H9 (cell line): ENCODE measurements at regions not wholly inside any gene's neighbourhood (a gene's known extent, or its start where the extent isn't known, plus 50 kb on each side); places are given as distances from the start of the nearest gene placed in this dataset.

ENCODE experiments used
- DNase-seq: peaks from one replicate; pipeline ENCODE4 v3.0.0-alpha.2; 2017
- H2AFZ ChIP-seq: one replicate; pipeline ENCODE4 v1.6.1; 2013; ENCODE audit warnings: mild to moderate bottlenecking, low read length, control low read depth, moderate library complexity
- H2AK5ac ChIP-seq: 2 replicates; pipeline ENCODE4 v1.6.1; 2013; ENCODE audit warnings: low read length, control low read depth, mixed read lengths; ENCODE audit not compliant: insufficient read length
- H2BK120ac ChIP-seq: one replicate; pipeline ENCODE4 v1.6.1; 2013; ENCODE audit warnings: low read depth, mild to moderate bottlenecking, low read length, control low read depth, inconsistent platforms; ENCODE audit not compliant: poor library complexity, severe bottlenecking
- H2BK12ac ChIP-seq: 2 replicates; pipeline ENCODE4 v1.6.1; 2013; ENCODE audit warnings: low read length, control low read depth, mixed read lengths, low read depth; ENCODE audit not compliant: insufficient read length
- H2BK15ac ChIP-seq: 2 replicates; pipeline ENCODE4 v1.6.1; 2013; ENCODE audit warnings: low read depth, low read length, control low read depth
- H2BK20ac ChIP-seq: one replicate; pipeline ENCODE4 v1.6.1; 2013; ENCODE audit warnings: low read depth, mild to moderate bottlenecking, low read length, control low read depth, inconsistent platforms; ENCODE audit not compliant: poor library complexity, severe bottlenecking
- H2BK5ac ChIP-seq: 2 replicates; pipeline ENCODE4 v1.6.1; 2013; ENCODE audit warnings: low read length, control low read depth, mixed read lengths; ENCODE audit not compliant: insufficient read length
- H3K14ac ChIP-seq: 2 replicates; pipeline ENCODE4 v1.6.1; 2013; ENCODE audit warnings: low read length, control low read depth; ENCODE audit not compliant: insufficient read depth
- H3K18ac ChIP-seq: 2 replicates; pipeline ENCODE4 v1.6.1; 2013; ENCODE audit warnings: low read depth, mild to moderate bottlenecking, mixed read lengths, low read length, control low read depth; ENCODE audit not compliant: insufficient read length
- H3K23ac ChIP-seq: 2 replicates; pipeline ENCODE4 v1.6.1; 2013; ENCODE audit warnings: low read length, control low read depth, mixed read lengths, low read depth; ENCODE audit not compliant: insufficient read length
- H3K23me2 ChIP-seq: 2 replicates; pipeline ENCODE4 v1.6.1; 2013; ENCODE audit warnings: low read depth, mild to moderate bottlenecking, mixed read lengths, low read length, control low read depth; ENCODE audit not compliant: insufficient read length, poor library complexity, severe bottlenecking
- H3K27ac ChIP-seq: 2 replicates; pipeline ENCODE4 v1.5.1; 2013; ENCODE audit warnings: low read length, control low read depth, mixed read lengths, low read depth; ENCODE audit not compliant: insufficient read length
- H3K27me3 ChIP-seq: 2 replicates; pipeline ENCODE4 v1.6.1; 2013; ENCODE audit warnings: low read length, control low read depth, inconsistent platforms; ENCODE audit not compliant: insufficient read depth
- H3K4ac ChIP-seq: 2 replicates; pipeline ENCODE4 v1.6.1; 2013; ENCODE audit warnings: low read depth, mild to moderate bottlenecking, control low read depth, inconsistent platforms, low read length, moderate library complexity
- H3K4me1 ChIP-seq: 2 replicates; pipeline ENCODE4 v1.6.1; 2013; ENCODE audit warnings: low read length, control low read depth, inconsistent platforms; ENCODE audit not compliant: insufficient read depth
- H3K4me2 ChIP-seq: 2 replicates; pipeline ENCODE4 v1.6.1; 2013; ENCODE audit warnings: low read length, control low read depth, mixed read lengths; ENCODE audit not compliant: insufficient read length, insufficient read depth
- H3K56ac ChIP-seq: 2 replicates; pipeline ENCODE4 v1.6.1; 2013; ENCODE audit warnings: low read depth, mild to moderate bottlenecking, mixed read lengths, low read length, control low read depth; ENCODE audit not compliant: insufficient read length
- H3K79me1 ChIP-seq: 2 replicates; pipeline ENCODE4 v1.6.1; 2013; ENCODE audit warnings: low read depth, mild to moderate bottlenecking, moderate library complexity, low read length, control low read depth, inconsistent platforms; ENCODE audit not compliant: insufficient read depth, poor library complexity, severe bottlenecking
- H3K79me2 ChIP-seq: 2 replicates; pipeline ENCODE4 v1.6.1; 2013; ENCODE audit warnings: low read length, control low read depth, inconsistent platforms; ENCODE audit not compliant: insufficient read depth
- H3K9ac ChIP-seq: 2 replicates; pipeline ENCODE4 v1.6.1; 2013; ENCODE audit warnings: low read length, control low read depth, mixed read lengths; ENCODE audit not compliant: insufficient read length; ENCODE audit errors: extremely low read depth
- H3K9me3 ChIP-seq: one replicate; pipeline ENCODE4 v1.6.1; 2013; ENCODE audit warnings: low read depth, low read length, inconsistent platforms; ENCODE audit not compliant: control insufficient read depth
- H3T11ph ChIP-seq: one replicate; pipeline ENCODE4 v1.6.1; 2013; ENCODE audit warnings: mild to moderate bottlenecking, low read length, control low read depth, inconsistent platforms
- H4K20me1 ChIP-seq: one replicate; pipeline ENCODE4 v1.6.1; 2013; ENCODE audit not compliant: control insufficient read depth, insufficient read length, insufficient read depth
- H4K5ac ChIP-seq: 2 replicates; pipeline ENCODE4 v1.6.1; 2013; ENCODE audit warnings: low read depth, mild to moderate bottlenecking, mixed read lengths, low read length, control low read depth; ENCODE audit not compliant: insufficient read length
- H4K8ac ChIP-seq: replicated peaks from 2 replicates; pipeline ENCODE4 v1.6.1; 2013; ENCODE audit warnings: low read length, control low read depth, mixed read lengths, low read depth; ENCODE audit not compliant: insufficient read length
- H4K91ac ChIP-seq: 2 replicates; pipeline ENCODE4 v1.6.1; 2013; ENCODE audit warnings: low read depth, mild to moderate bottlenecking, moderate library complexity, mixed read lengths, low read length, control low read depth; ENCODE audit not compliant: insufficient read length
- H3K27ac Mint-ChIP-seq, 3 experiments: 2 replicates in 2 of 3; 3 replicates in 1 of 3; pipeline ENCODE4 v1.8.0; 2020 to 2021; ENCODE audit warnings: mixed read lengths in 3 of 3, mild to moderate bottlenecking in 1 of 3, moderate library complexity in 1 of 3
- H3K27me3 Mint-ChIP-seq: 2 replicates; pipeline ENCODE4 v1.8.0; 2021; ENCODE audit warnings: low read depth, mild to moderate bottlenecking, moderate library complexity, mixed read lengths
- H3K36me3 Mint-ChIP-seq, 3 experiments: 2 replicates in 2 of 3; 3 replicates in 1 of 3; pipeline ENCODE4 v1.8.0; 2020 to 2021; ENCODE audit warnings: low read depth in 3 of 3, mixed read lengths in 3 of 3; ENCODE audit not compliant: insufficient read depth in 1 of 3
- H3K4me1 Mint-ChIP-seq, 2 experiments: 2 replicates each; pipeline ENCODE4 v1.8.0; 2020; ENCODE audit warnings: mixed read lengths in 2 of 2
- H3K4me3 Mint-ChIP-seq, 2 experiments: 2 replicates in 1 of 2; 3 replicates in 1 of 2; pipeline ENCODE4 v1.8.0; 2020 to 2021; ENCODE audit warnings: mild to moderate bottlenecking in 2 of 2, mixed read lengths in 2 of 2, moderate library complexity in 1 of 2
- H3K9me3 Mint-ChIP-seq, 2 experiments: 2 replicates in 1 of 2; 3 replicates in 1 of 2; pipeline ENCODE4 v1.8.0; 2020; ENCODE audit warnings: mild to moderate bottlenecking in 2 of 2, mixed read lengths in 2 of 2, moderate library complexity in 1 of 2
- CTCF ChIP-seq: fragments of 200-600 bp; sonication (generic); conservative IDR thresholded peaks from 3 replicates; pipeline ENCODE4 v1.8.0; 2021; ENCODE audit warnings: antibody characterized with exemption, mild to moderate bottlenecking
- WGBS: extraction: QIAGEN DNeasy Blood & Tissue Kit; methylation state at CpG from one replicate; pipeline ENCODE4 v1.1.7; 2013; ENCODE audit warnings: missing lambda C conversion rate, low lambda C conversion rate, mixed read lengths; ENCODE audit not compliant: insufficient read length; ENCODE audit errors: extremely low coverage; 5-methylcytosine and 5-hydroxymethylcytosine counted together

GRCh38 chr14:97625477-97625876 is 828.3 kb downstream of the VRK1 start:
- no peak overlapping the region for H3K14ac ChIP-seq
- no peaks in the 10 kb centered on the region for H3K79me2 ChIP-seq
- Mint-ChIP-seq H3K27ac (no peak overlapping the region), H3K9me3 (no peaks in the 10 kb centered on the region; a peak in 1 of 5 replicates), H3K36me3 (no peaks in the 10 kb centered on the region; a peak in 1 of 7 replicates), H3K27me3 (peaks cover 2% of the 10 kb centered on the region; the same call in 1 of the 2 replicates), H3K4me1 (peaks cover 14 to 15% of the 10 kb centered on the region in 2 experiments), H3K4me3 (no peak overlapping the region)
- no peak overlapping the region for H3K4ac ChIP-seq
- no peak overlapping the region for H2BK15ac ChIP-seq
- no peak overlapping the region for H3K18ac ChIP-seq
- no peaks in the 10 kb centered on the region for H3K27me3 ChIP-seq
- no peaks in the 10 kb centered on the region for H3K23me2 ChIP-seq
- TF ChIP-seq CTCF, result no peak
- H4K20me1 ChIP-seq, result no peaks in the 10 kb centered on the region
- no peak overlapping the region for H3T11ph ChIP-seq
- H3K9me3 ChIP-seq, result no peaks in the 10 kb centered on the region
- no peak overlapping the region for H3K23ac ChIP-seq
- no peak overlapping the region for H2BK20ac ChIP-seq
- H3K9ac ChIP-seq, result no peak overlapping the region
- H3K56ac ChIP-seq, result no peak overlapping the region
- DNase-seq, result no peak
- H2BK5ac ChIP-seq, result no peak overlapping the region
- no CpG with 5 or more reads among the region's 3 CpGs for WGBS
- no peak overlapping the region for H4K91ac ChIP-seq
- no peak overlapping the region for H4K5ac ChIP-seq
- H2AFZ ChIP-seq, result no peak overlapping the region
- H3K4me2 ChIP-seq, result no peak overlapping the region
- H4K8ac ChIP-seq, result no peak overlapping the region
- H2BK120ac ChIP-seq, result no peak overlapping the region
- H2AK5ac ChIP-seq, result no peak overlapping the region
- H3K27ac ChIP-seq, result no peak overlapping the region
- no peak overlapping the region for H2BK12ac ChIP-seq
- H3K4me1 ChIP-seq, result no peaks in the 10 kb centered on the region; the same call in 1 of the 2 replicates
- no peaks in the 10 kb centered on the region for H3K79me1 ChIP-seq
